ENCODE measurements at regions not wholly inside any gene's neighbourhood (a gene's known extent, or its start where the extent isn't known, plus 50 kb on each side); places are given as distances from the start of the nearest gene placed in this dataset.
A peak's percentile ranks its signal among the peaks of the same experiment; 100 is the strongest.

DNA sequence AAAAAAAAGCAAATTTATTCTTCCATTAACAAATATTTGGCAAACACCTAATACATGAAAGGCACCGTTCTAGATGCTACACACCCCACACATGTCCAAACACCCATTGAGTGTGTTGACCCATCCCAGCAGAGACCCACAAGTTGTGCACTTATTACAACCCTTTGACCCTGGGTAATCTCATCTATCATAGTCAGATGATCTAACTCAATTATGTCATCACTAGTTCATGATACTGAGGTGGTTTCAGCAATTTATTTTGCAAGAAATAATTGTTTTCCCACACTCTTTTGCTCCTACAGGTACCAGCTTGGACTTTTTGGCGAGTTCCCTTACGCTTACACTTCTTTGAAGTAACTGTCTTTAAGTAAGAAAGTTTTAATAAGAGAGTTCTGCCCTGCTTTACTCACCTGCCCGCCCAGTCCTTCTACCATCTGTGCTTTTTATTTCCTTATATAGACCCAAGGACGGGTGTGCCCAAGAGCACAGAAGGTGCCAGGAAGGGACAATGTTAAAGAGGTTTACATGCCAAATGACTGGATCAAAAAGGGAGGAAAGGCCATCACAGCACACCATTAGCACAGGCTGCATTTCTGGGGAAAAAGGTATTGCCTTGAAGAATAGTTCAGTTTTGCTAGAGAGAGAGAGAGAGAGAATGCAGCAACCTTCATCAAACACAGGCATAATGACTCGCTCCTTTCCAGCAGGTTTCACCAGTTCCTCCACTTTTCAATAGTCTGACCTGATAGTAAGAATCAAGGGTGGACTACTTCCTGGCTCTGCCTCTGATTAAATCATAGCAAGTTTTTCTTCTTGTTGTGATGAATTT lies 54.5 kb upstream of the ATP11B start:
- Histone ChIP-seq H3K27ac (peak overlapping the region in 10 of 21 experiments; percentile 7 to 81 (median 38)), H3K4me3 (peak overlapping the region in 3 of 7 experiments; percentile 3 to 16 (median 6))

GRCh38 chr3:182739619-182740018 lies 53.7 kb upstream of the ATP11B start:
- peak overlapping the region in 9 of 21 experiments; percentile 22 to 79 (median 51) for H3K27ac ChIP-seq
- no peak overlapping the region for H3K4me3 ChIP-seq

DNA sequence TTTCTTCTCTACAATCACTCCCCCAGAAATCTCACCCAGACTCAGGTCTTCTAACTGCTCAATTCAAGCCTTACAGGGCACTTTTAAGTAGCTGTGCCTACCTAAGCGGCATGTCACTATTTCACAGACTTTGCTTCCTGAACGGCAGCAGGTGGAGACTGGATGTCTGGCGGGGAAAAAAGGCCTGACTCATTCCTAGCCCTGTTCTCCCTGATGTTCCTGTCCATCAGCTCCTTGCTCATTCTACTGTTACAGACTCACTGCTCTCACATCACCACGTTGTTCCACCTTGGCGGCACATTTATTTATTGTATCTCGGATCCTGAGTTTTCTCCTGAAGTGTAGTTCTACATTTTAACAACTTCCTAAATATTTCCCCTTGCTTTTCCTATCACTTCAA lies 52.6 kb upstream of the ATP11B start:
- H3K27ac ChIP-seq: peak overlapping the region in 14 of 21 experiments; percentile 22 to 79 (median 48)
- H3K4me3 ChIP-seq: peak overlapping the region in 2 of 7 experiments; percentile 7 to 13

DNA sequence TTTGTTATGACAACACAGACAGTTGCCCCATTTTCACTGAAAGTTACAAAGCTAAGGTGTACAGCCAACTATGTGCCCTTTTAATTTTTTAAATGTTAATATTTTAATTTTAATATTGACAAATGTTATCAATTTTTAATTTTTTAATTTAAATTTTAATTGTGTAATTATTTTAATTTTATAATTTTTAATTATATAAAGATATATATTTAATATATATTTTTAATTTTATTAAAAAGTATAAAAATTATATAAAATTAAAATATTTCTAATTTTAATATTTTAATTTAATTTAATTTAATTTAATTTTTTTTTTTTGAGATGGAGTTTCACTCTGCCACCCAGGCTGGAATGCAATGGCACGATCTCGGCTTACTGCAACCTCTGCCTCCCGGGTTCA lies 52.1 kb upstream of the ATP11B start:
- Histone ChIP-seq H3K4me3 (no peak overlapping the region), H3K27ac (peak overlapping the region in 1 of 21 experiments; percentile 40)
